K562 (cell line): ENCODE measurements at regions not wholly inside any gene's neighbourhood (a gene's known extent, or its start where the extent isn't known, plus 50 kb on each side); places are given as distances from the start of the nearest gene placed in this dataset.

ENCODE experiments used
- ATAC-seq: fragments of 200-7000 bp; cut with Tn5 transposase; 3 replicates; pipeline ENCODE4 v1.9.1; 2020; ENCODE audit warnings: moderate library complexity
- BruUV-seq: library from RNA; stranded (reverse); fragments of 400-500 nt; replicated peaks from 2 replicates; lab custom pipeline; 2021; lab: Mats Ljungman, UMichigan
- CTCF ChIA-PET: fragments of 300-600 bp; formaldehyde crosslinking; extraction: SDS; loops from one replicate; lab custom pipeline; 2021; ENCODE audit warnings: low intra/inter-chr PET ratio; lab: Yijun Ruan, JAX
- POLR2A ChIA-PET: fragments of 300-600, 350-650 bp; sonication (Branson Sonifier 250); formaldehyde crosslinking; extraction: SDS; loops from one replicate; lab custom pipeline; 2021; ENCODE audit warnings: antibody characterized with exemption, inconsistent platforms; lab: Yijun Ruan, JAX
- DNase-seq, 4 experiments: peaks; one replicate each; pipeline versions ENCODE4 v3.0.0 to v3.0.0-alpha.2; 2011 to 2018; ENCODE audit warnings: low spot score in 3 of 4, mixed read lengths in 3 of 4; ENCODE audit errors: extremely low read depth in 1 of 4
- FAIRE-seq: peaks from 2 replicates; lab custom pipeline; 2011; peaks lifted over from hg19 to GRCh38; lab: Jason Lieb, UNC
- H2AFZ ChIP-seq: 2 replicates; pipeline ENCODE4 v1.6.0; 2011; ENCODE audit warnings: low read depth, low read length, control low read depth, inconsistent platforms
- H3K27ac ChIP-seq: fragments of 200-600 bp; 3 replicates; pipeline ENCODE4 v1.8.0; 2011; ENCODE audit warnings: low read depth, mild to moderate bottlenecking, control low read depth, inconsistent platforms, low read length, moderate library complexity, mixed read lengths; ENCODE audit errors: extremely low read depth
- H3K27me3 ChIP-seq, 2 experiments: fragments of 300-600 bp in 1 of 2; 2 replicates in 1 of 2; 3 replicates in 1 of 2; pipeline versions ENCODE4 v1.6.0 to v1.8.0; 2011; ENCODE audit warnings: inconsistent platforms in 2 of 2, low read length in 2 of 2, mild to moderate bottlenecking in 1 of 2, mixed read lengths in 1 of 2, moderate library complexity in 1 of 2; ENCODE audit not compliant: control insufficient read depth in 2 of 2, insufficient read depth in 2 of 2
- H3K36me3 ChIP-seq: fragments of 300-600 bp; 3 replicates; pipeline ENCODE4 v1.8.0; 2011; ENCODE audit warnings: mild to moderate bottlenecking, low read length, inconsistent platforms; ENCODE audit not compliant: control insufficient read depth, insufficient read depth
- H3K4me1 ChIP-seq, 2 experiments: fragments of 200-600 bp in 1 of 2; replicated peaks in 1 of 2; 2 replicates in 1 of 2; 3 replicates in 1 of 2; pipeline versions ENCODE4 v1.5.1 to v1.8.0; 2011; ENCODE audit warnings: inconsistent platforms in 2 of 2, low read length in 2 of 2, mild to moderate bottlenecking in 1 of 2, mixed read lengths in 1 of 2, moderate library complexity in 1 of 2; ENCODE audit not compliant: control insufficient read depth in 2 of 2, insufficient read depth in 2 of 2
- H3K4me2 ChIP-seq: 2 replicates; pipeline ENCODE4 v1.6.1; 2011; ENCODE audit warnings: low read length, control low read depth, inconsistent platforms, mixed read lengths; ENCODE audit not compliant: insufficient read depth
- H3K4me3 ChIP-seq: fragments of 200-600 bp; sonication (generic), shearing (Covaris generic); 2 replicates; pipeline ENCODE4 v1.5.1; 2016; ENCODE audit warnings: control low read depth, inconsistent platforms
- H3K79me2 ChIP-seq: fragments of 200-600 bp; 3 replicates; pipeline ENCODE4 v1.8.0; 2011; ENCODE audit warnings: low read length, inconsistent platforms; ENCODE audit not compliant: control insufficient read depth, insufficient read depth
- H3K9ac ChIP-seq, 2 experiments: 2 replicates each; pipeline versions ENCODE4 v1.6.0 to v1.6.1; 2011; ENCODE audit warnings: low read depth in 2 of 2, low read length in 2 of 2, control low read depth in 1 of 2, inconsistent platforms in 1 of 2, mild to moderate bottlenecking in 1 of 2, mixed read lengths in 1 of 2; ENCODE audit not compliant: insufficient read depth in 1 of 2
- H3K9me1 ChIP-seq: one replicate; pipeline ENCODE4 v1.6.0; 2011; ENCODE audit warnings: inconsistent platforms, mild to moderate bottlenecking, low read length, moderate library complexity; ENCODE audit not compliant: control insufficient read depth, insufficient read depth
- H3K9me3 ChIP-seq: replicated peaks from 2 replicates; pipeline ENCODE4 v1.5.1; 2011; ENCODE audit warnings: low read depth, low read length, inconsistent platforms; ENCODE audit not compliant: control insufficient read depth, insufficient read depth
- H4K20me1 ChIP-seq: replicated peaks from 2 replicates; pipeline ENCODE4 v1.6.1; 2011; ENCODE audit warnings: low read length, inconsistent platforms, mixed read lengths; ENCODE audit not compliant: control insufficient read depth, insufficient read depth
- DDX20 ChIP-seq: fragments of 450-650 bp; IDR thresholded peaks from 2 replicates; pipeline ENCODE4 v1.6.1; 2016; ENCODE audit warnings: missing genetic modification characterization, low read depth, mild to moderate bottlenecking, missing compliant biosample characterization, moderate library complexity
- NFRKB ChIP-seq: fragments of 450-650 bp; IDR thresholded peaks from 2 replicates; pipeline ENCODE4 v1.6.1; 2016; ENCODE audit warnings: low read depth
- RBM15 ChIP-seq: fragments of 200-400 bp; formaldehyde crosslinking; IDR thresholded peaks from 2 replicates; pipeline ENCODE4 v1.6.1; 2018; ENCODE audit warnings: mild to moderate bottlenecking, low read length, moderate library complexity; ENCODE audit not compliant: insufficient read depth
- SMARCA5 ChIP-seq: fragments of 450-650 bp; IDR thresholded peaks from 2 replicates; pipeline ENCODE4 v1.6.1; 2016
- ZFP30 ChIP-seq: fragments of 250-450 bp; sonication (Bioruptor Pico); IDR thresholded peaks from 2 replicates; pipeline ENCODE4 v1.8.0; 2022; ENCODE audit warnings: moderate library complexity, mild to moderate bottlenecking, inconsistent platforms, borderline replicate concordance
- ZKSCAN1 ChIP-seq: fragments of 150-350 bp; IDR thresholded peaks from 2 replicates; pipeline ENCODE4 v1.6.1; 2016; ENCODE audit warnings: low read depth, low read length
- ZNF740 ChIP-seq, 3 experiments: fragments of 200-800 bp in 1 of 3; sonication (Bioruptor generic) in 1 of 3; sonication (generic) in 1 of 3; formaldehyde crosslinking in 1 of 3; IDR thresholded peaks; 2 replicates each; pipeline versions ENCODE4 v1.6.1 to v1.8.0; 2016 to 2022; ENCODE audit warnings: mild to moderate bottlenecking in 2 of 3, missing compliant biosample characterization in 2 of 3, missing genetic modification characterization in 2 of 3, missing genetic modification reagents in 1 of 3
- ZNF785 ChIP-seq: fragments of 250-450 bp; sonication (Bioruptor Pico); IDR thresholded peaks from 2 replicates; pipeline ENCODE4 v1.4.0; 2020; ENCODE audit warnings: mild to moderate bottlenecking
- WGBS: fragments of 100-300 bp; shearing (Covaris generic); methylation state at CpG from one replicate; pipeline ENCODE4 v1.1.6; 2016; ENCODE audit warnings: low coverage, mixed read lengths; ENCODE audit not compliant: insufficient coverage; ENCODE audit errors: missing lambda C conversion rate; 5-methylcytosine and 5-hydroxymethylcytosine counted together
- in situ Hi-C: fragments of 300-500 bp; cut with MboI; formaldehyde crosslinking; loops from 4 replicates; pipeline ENCODE4 v1.15.0; 2018; ENCODE audit warnings: inconsistent platforms, mixed read lengths
- intact Hi-C: fragments of 100-400 bp; cut with micrococcal nuclease; formaldehyde crosslinking; loops from 2 replicates; pipeline ENCODE4 v1.14.2; 2022
- TF ChIP-seq, protein P1 (sequence below): sonication (generic); formaldehyde crosslinking; IDR thresholded peaks from 2 replicates; pipeline ENCODE4 v1.9.0; 2022; ENCODE audit warnings: mild to moderate bottlenecking, missing genetic modification reagents
- TF ChIP-seq, protein P2 (sequence below): sonication (generic); formaldehyde crosslinking; IDR thresholded peaks from 2 replicates; pipeline ENCODE4 v1.8.0; 2023; ENCODE audit warnings: missing genetic modification reagents, mild to moderate bottlenecking, borderline replicate concordance
- TF ChIP-seq, protein P3 (sequence below), 2 experiments: fragments of 150-350 bp in 1 of 2; IDR thresholded peaks; 2 replicates each; pipeline ENCODE4 v1.6.1; 2012 to 2016; ENCODE audit warnings: low read depth in 2 of 2, low read length in 2 of 2, mild to moderate bottlenecking in 1 of 2, moderate library complexity in 1 of 2

- Histone ChIP-seq H3K4me3 (no peak overlapping the region), H2AFZ (no peak overlapping the region), H3K79me2 (no peaks in the 10 kb centered on the region), H3K4me2 (no peak overlapping the region), H3K9me3 (no peaks in the 10 kb centered on the region), H3K36me3 (no peaks in the 10 kb centered on the region), H4K20me1 (no peaks in the 10 kb centered on the region), H3K4me1 (no peaks in the 10 kb centered on the region), H3K27ac (no peak overlapping the region), H3K27me3 (peaks cover 8 to 23% of the 10 kb centered on the region in 2 experiments; a peak in 3 of 5 replicates), H3K9ac (no peak overlapping the region), H3K9me1 (no peaks in the 10 kb centered on the region)
- FAIRE-seq (no peak), DNase-seq (no peak), ATAC-seq (no peak)
- no TSS peak for BruUV-seq
- 0% methylated on average over 2 of the region's 2 CpGs for WGBS
- intact Hi-C loops = no loop called here
- ChIA-PET POLR2A (interaction anchor here (1.2 kb wide), 1 partner anchor 8 kb away, joined by 3 read pairs; no protein-coding TSS in a partner anchor), CTCF (no interaction called here)
- in situ Hi-C loops = no loop called here
- no peak for TF ChIP-seq SMARCA5
- TF ChIP-seq ZKSCAN1 = no peak
- no peak for TF ChIP-seq RBM15
- TF ChIP-seq ZFP30 = no peak
- no peak for TF ChIP-seq ZNF785
- TF ChIP-seq DDX20 (tag) = no peak
- TF ChIP-seq NFRKB = no peak
- TF ChIP-seq, protein P1, sequence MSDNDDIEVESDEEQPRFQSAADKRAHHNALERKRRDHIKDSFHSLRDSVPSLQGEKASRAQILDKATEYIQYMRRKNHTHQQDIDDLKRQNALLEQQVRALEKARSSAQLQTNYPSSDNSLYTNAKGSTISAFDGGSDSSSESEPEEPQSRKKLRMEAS (CRISPR knock-in tag) = no peak
- TF ChIP-seq, protein P2, sequence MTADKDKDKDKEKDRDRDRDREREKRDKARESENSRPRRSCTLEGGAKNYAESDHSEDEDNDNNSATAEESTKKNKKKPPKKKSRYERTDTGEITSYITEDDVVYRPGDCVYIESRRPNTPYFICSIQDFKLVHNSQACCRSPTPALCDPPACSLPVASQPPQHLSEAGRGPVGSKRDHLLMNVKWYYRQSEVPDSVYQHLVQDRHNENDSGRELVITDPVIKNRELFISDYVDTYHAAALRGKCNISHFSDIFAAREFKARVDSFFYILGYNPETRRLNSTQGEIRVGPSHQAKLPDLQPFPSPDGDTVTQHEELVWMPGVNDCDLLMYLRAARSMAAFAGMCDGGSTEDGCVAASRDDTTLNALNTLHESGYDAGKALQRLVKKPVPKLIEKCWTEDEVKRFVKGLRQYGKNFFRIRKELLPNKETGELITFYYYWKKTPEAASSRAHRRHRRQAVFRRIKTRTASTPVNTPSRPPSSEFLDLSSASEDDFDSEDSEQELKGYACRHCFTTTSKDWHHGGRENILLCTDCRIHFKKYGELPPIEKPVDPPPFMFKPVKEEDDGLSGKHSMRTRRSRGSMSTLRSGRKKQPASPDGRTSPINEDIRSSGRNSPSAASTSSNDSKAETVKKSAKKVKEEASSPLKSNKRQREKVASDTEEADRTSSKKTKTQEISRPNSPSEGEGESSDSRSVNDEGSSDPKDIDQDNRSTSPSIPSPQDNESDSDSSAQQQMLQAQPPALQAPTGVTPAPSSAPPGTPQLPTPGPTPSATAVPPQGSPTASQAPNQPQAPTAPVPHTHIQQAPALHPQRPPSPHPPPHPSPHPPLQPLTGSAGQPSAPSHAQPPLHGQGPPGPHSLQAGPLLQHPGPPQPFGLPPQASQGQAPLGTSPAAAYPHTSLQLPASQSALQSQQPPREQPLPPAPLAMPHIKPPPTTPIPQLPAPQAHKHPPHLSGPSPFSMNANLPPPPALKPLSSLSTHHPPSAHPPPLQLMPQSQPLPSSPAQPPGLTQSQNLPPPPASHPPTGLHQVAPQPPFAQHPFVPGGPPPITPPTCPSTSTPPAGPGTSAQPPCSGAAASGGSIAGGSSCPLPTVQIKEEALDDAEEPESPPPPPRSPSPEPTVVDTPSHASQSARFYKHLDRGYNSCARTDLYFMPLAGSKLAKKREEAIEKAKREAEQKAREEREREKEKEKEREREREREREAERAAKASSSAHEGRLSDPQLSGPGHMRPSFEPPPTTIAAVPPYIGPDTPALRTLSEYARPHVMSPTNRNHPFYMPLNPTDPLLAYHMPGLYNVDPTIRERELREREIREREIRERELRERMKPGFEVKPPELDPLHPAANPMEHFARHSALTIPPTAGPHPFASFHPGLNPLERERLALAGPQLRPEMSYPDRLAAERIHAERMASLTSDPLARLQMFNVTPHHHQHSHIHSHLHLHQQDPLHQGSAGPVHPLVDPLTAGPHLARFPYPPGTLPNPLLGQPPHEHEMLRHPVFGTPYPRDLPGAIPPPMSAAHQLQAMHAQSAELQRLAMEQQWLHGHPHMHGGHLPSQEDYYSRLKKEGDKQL (CRISPR knock-in tag) = no peak
- TF ChIP-seq, protein P3, sequence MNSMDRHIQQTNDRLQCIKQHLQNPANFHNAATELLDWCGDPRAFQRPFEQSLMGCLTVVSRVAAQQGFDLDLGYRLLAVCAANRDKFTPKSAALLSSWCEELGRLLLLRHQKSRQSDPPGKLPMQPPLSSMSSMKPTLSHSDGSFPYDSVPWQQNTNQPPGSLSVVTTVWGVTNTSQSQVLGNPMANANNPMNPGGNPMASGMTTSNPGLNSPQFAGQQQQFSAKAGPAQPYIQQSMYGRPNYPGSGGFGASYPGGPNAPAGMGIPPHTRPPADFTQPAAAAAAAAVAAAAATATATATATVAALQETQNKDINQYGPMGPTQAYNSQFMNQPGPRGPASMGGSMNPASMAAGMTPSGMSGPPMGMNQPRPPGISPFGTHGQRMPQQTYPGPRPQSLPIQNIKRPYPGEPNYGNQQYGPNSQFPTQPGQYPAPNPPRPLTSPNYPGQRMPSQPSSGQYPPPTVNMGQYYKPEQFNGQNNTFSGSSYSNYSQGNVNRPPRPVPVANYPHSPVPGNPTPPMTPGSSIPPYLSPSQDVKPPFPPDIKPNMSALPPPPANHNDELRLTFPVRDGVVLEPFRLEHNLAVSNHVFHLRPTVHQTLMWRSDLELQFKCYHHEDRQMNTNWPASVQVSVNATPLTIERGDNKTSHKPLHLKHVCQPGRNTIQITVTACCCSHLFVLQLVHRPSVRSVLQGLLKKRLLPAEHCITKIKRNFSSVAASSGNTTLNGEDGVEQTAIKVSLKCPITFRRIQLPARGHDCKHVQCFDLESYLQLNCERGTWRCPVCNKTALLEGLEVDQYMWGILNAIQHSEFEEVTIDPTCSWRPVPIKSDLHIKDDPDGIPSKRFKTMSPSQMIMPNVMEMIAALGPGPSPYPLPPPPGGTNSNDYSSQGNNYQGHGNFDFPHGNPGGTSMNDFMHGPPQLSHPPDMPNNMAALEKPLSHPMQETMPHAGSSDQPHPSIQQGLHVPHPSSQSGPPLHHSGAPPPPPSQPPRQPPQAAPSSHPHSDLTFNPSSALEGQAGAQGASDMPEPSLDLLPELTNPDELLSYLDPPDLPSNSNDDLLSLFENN (IDR thresholded peaks at IDR 0.05; ENCODE audit: low read depth in 2 of 2, low read length in 2 of 2) = no peak
- TF ChIP-seq ZNF740 (CRISPR knock-in tag; IDR thresholded peaks at IDR 0.05) = no peak
- no peak for TF ChIP-seq ZNF740 (tag; IDR thresholded peaks at IDR 0.05)
Observed at GRCh38 chr2:39603436-39603835, 62.3 kb upstream of the TMEM178A start.
